ENCODE measurements at regions not wholly inside any gene's neighbourhood (a gene's known extent, or its start where the extent isn't known, plus 50 kb on each side); places are given as distances from the start of the nearest gene placed in this dataset.

GRCh38 chr2:81242501-81242900 is 937.9 kb upstream of the LRRTM1 start:
- WGBS (ENCODE audit: insufficient coverage, low coverage, missing lambda C conversion rate) = 0% methylated on average over 2 of the region's 2 CpGs
- Histone ChIP-seq H3K4me3 (no peak overlapping the region), H3K36me3 (ENCODE audit: control insufficient read depth, insufficient read depth, low read length) (no peaks in the 10 kb centered on the region), H3K9me1 (ENCODE audit: control insufficient read depth, insufficient read depth, low read length) (no peaks in the 10 kb centered on the region), H3K27ac (ENCODE audit: extremely low read depth, low read depth, low read length) (no peak overlapping the region), H3K79me2 (ENCODE audit: control insufficient read depth, insufficient read depth, low read length) (no peaks in the 10 kb centered on the region), H2AFZ (ENCODE audit: low read depth, low read length) (no peak overlapping the region), H3K9me3 (replicated peaks; ENCODE audit: control insufficient read depth, insufficient read depth, low read depth, low read length) (no peaks in the 10 kb centered on the region; the same call in 1 of the 2 replicates), H3K9ac (ENCODE audit: insufficient read depth in 1 of 2, low read depth in 2 of 2, low read length in 2 of 2) (no peak overlapping the region), H3K4me1 (replicated peaks in 1 of 2; ENCODE audit: control insufficient read depth in 2 of 2, insufficient read depth in 2 of 2, low read length in 2 of 2) (no peaks in the 10 kb centered on the region), H4K20me1 (replicated peaks; ENCODE audit: control insufficient read depth, insufficient read depth, low read length) (no peaks in the 10 kb centered on the region), H3K27me3 (ENCODE audit: control insufficient read depth in 2 of 2, insufficient read depth in 2 of 2, low read length in 2 of 2) (no peaks in the 10 kb centered on the region), H3K4me2 (ENCODE audit: insufficient read depth, low read length) (no peak overlapping the region)
- in situ Hi-C loops (cut with MboI) (no loop called here), intact Hi-C loops (cut with micrococcal nuclease) (no loop called here)
- BruUV-seq (replicated peaks) = no TSS peak
- DNase-seq (ENCODE audit: extremely low read depth in 1 of 4, low spot score in 3 of 4) = no peak
- TF ChIP-seq ZNF778 (CRISPR knock-in tag; IDR thresholded peaks at IDR 0.05) = no peak
- TF ChIP-seq RCOR1 (IDR thresholded peaks at IDR 0.05; ENCODE audit: borderline replicate concordance in 1 of 2, low read depth in 2 of 2, low read length in 2 of 2) = no peak
- no peak for FAIRE-seq
- no peak for ATAC-seq
- ChIA-PET CTCF (ENCODE audit: low intra/inter-chr PET ratio) (no interaction called here), POLR2A (no interaction called here)

GRCh38 chr2:81238462-81238861 is 933.9 kb upstream of the LRRTM1 start:
- WGBS (ENCODE audit: insufficient coverage, low coverage, missing lambda C conversion rate) = 3% methylated on average over 2 of the region's 2 CpGs
- Histone ChIP-seq H3K4me3 (no peak overlapping the region), H3K4me1 (replicated peaks in 1 of 2; ENCODE audit: control insufficient read depth in 2 of 2, insufficient read depth in 2 of 2, low read length in 2 of 2) (no peaks in the 10 kb centered on the region), H4K20me1 (replicated peaks; ENCODE audit: control insufficient read depth, insufficient read depth, low read length) (no peaks in the 10 kb centered on the region), H3K9me1 (ENCODE audit: control insufficient read depth, insufficient read depth, low read length) (no peaks in the 10 kb centered on the region), H3K4me2 (ENCODE audit: insufficient read depth, low read length) (no peak overlapping the region), H3K27me3 (ENCODE audit: control insufficient read depth in 2 of 2, insufficient read depth in 2 of 2, low read length in 2 of 2) (no peaks in the 10 kb centered on the region), H3K79me2 (ENCODE audit: control insufficient read depth, insufficient read depth, low read length) (no peaks in the 10 kb centered on the region), H2AFZ (ENCODE audit: low read depth, low read length) (no peak overlapping the region), H3K36me3 (ENCODE audit: control insufficient read depth, insufficient read depth, low read length) (no peaks in the 10 kb centered on the region), H3K9ac (ENCODE audit: insufficient read depth in 1 of 2, low read depth in 2 of 2, low read length in 2 of 2) (no peak overlapping the region), H3K27ac (ENCODE audit: extremely low read depth, low read depth, low read length) (no peak overlapping the region), H3K9me3 (replicated peaks; ENCODE audit: control insufficient read depth, insufficient read depth, low read depth, low read length) (no peaks in the 10 kb centered on the region; the same call in 1 of the 2 replicates)
- no TSS peak for BruUV-seq (replicated peaks)
- CTCF ChIA-PET (ENCODE audit: low intra/inter-chr PET ratio) = no interaction called here
- DNase-seq (ENCODE audit: extremely low read depth in 1 of 4, low spot score in 3 of 4) = no peak
- no peak for TF ChIP-seq HDAC1 (IDR thresholded peaks at IDR 0.05)
- no peak for TF ChIP-seq TBL1XR1 (IDR thresholded peaks at IDR 0.05; ENCODE audit: low read length in 2 of 2)
- no peak for ATAC-seq
- POLR2A ChIA-PET = no interaction called here
- intact Hi-C loops (cut with micrococcal nuclease) = no loop called here
- in situ Hi-C loops (cut with MboI) = no loop called here
- FAIRE-seq = no peak
